ENCODE measurements at regions not wholly inside any gene's neighbourhood (a gene's known extent, or its start where the extent isn't known, plus 50 kb on each side); places are given as distances from the start of the nearest gene placed in this dataset.

- H3K36me3 Mint-ChIP-seq (ENCODE audit: insufficient read depth, unreplicated experiment): no peaks in the 10 kb centered on the region
- ChIA-PET CTCF (interaction anchor here (0.6 to 2.6 kb wide), 4 partner anchors 26 to 206 kb away, joined by 3 to 10 read pairs (median 6); no protein-coding TSS in a partner anchor), POLR2A (no interaction called here)
- H3K4me1 Mint-ChIP-seq (ENCODE audit: insufficient read depth, unreplicated experiment): no peaks in the 10 kb centered on the region
- TF ChIP-seq CTCF (IDR thresholded peaks at IDR 0.05; ENCODE audit: unreplicated experiment): peak; percentile 28
- no peak for DNase-seq (ENCODE audit: unreplicated experiment)
- H3K27me3 Mint-ChIP-seq (ENCODE audit: insufficient read depth, unreplicated experiment): peaks cover 58% of the 10 kb centered on the region
- H3K27ac Mint-ChIP-seq (ENCODE audit: low read depth, unreplicated experiment): no peak overlapping the region
- intact Hi-C loops (cut with micrococcal nuclease): no loop called here
- H3K4me3 Mint-ChIP-seq (ENCODE audit: unreplicated experiment): no peak overlapping the region
- H3K9me3 Mint-ChIP-seq (ENCODE audit: unreplicated experiment): no peaks in the 10 kb centered on the region
- no TSS peak for BruUV-seq (replicated peaks)
These were observed 118.0 kb upstream of the CRHR1 start for GRCh38 chr17:45666046-45666600.

GRCh38 chr17:45666641-45667040, 117.5 kb upstream of the CRHR1 start:
- H3K36me3 Mint-ChIP-seq (ENCODE audit: insufficient read depth, unreplicated experiment): no peaks in the 10 kb centered on the region
- H3K4me1 Mint-ChIP-seq (ENCODE audit: insufficient read depth, unreplicated experiment): no peaks in the 10 kb centered on the region
- intact Hi-C loops (cut with micrococcal nuclease): no loop called here
- POLR2A ChIA-PET: no interaction called here
- no peak for TF ChIP-seq CTCF (IDR thresholded peaks at IDR 0.05; ENCODE audit: unreplicated experiment)
- no peak overlapping the region for H3K4me3 Mint-ChIP-seq (ENCODE audit: unreplicated experiment)
- peaks cover 53% of the 10 kb centered on the region for H3K27me3 Mint-ChIP-seq (ENCODE audit: insufficient read depth, unreplicated experiment)
- no peaks in the 10 kb centered on the region for H3K9me3 Mint-ChIP-seq (ENCODE audit: unreplicated experiment)
- no peak overlapping the region for H3K27ac Mint-ChIP-seq (ENCODE audit: low read depth, unreplicated experiment)
- BruUV-seq (replicated peaks): no TSS peak
- DNase-seq (ENCODE audit: unreplicated experiment): no peak
- CTCF ChIA-PET: interaction anchor here (1.2 to 2.6 kb wide), 2 partner anchors 27 to 165 kb away, joined by 4 to 8 read pairs; no protein-coding TSS in a partner anchor

GRCh38 chr17:45667591-45668171, 116.4 kb upstream of the CRHR1 start:
- Mint-ChIP-seq H3K27ac (ENCODE audit: low read depth, unreplicated experiment) (no peak overlapping the region), H3K27me3 (ENCODE audit: insufficient read depth, unreplicated experiment) (peaks cover 43% of the 10 kb centered on the region), H3K4me3 (ENCODE audit: unreplicated experiment) (no peak overlapping the region), H3K36me3 (ENCODE audit: insufficient read depth, unreplicated experiment) (no peaks in the 10 kb centered on the region), H3K9me3 (ENCODE audit: unreplicated experiment) (no peaks in the 10 kb centered on the region), H3K4me1 (ENCODE audit: insufficient read depth, unreplicated experiment) (no peaks in the 10 kb centered on the region)
- no peak for DNase-seq (ENCODE audit: unreplicated experiment)
- BruUV-seq (replicated peaks): no TSS peak
- ChIA-PET CTCF (interaction anchor here (0.6 to 2.6 kb wide), 2 partner anchors 113 to 164 kb away, joined by 3 to 8 read pairs; no protein-coding TSS in a partner anchor), POLR2A (no interaction called here)
- intact Hi-C loops (cut with micrococcal nuclease): no loop called here
- no peak for TF ChIP-seq CTCF (IDR thresholded peaks at IDR 0.05; ENCODE audit: unreplicated experiment)

GRCh38 chr17:45668316-45668715, 115.8 kb upstream of the CRHR1 start:
- CTCF ChIA-PET: interaction anchor here (2.6 kb wide), 1 partner anchor 163 kb away, joined by 8 read pairs; no protein-coding TSS in a partner anchor
- Mint-ChIP-seq H3K36me3 (ENCODE audit: insufficient read depth, unreplicated experiment) (no peaks in the 10 kb centered on the region), H3K27ac (ENCODE audit: low read depth, unreplicated experiment) (no peak overlapping the region), H3K4me3 (ENCODE audit: unreplicated experiment) (no peak overlapping the region), H3K9me3 (ENCODE audit: unreplicated experiment) (no peaks in the 10 kb centered on the region), H3K4me1 (ENCODE audit: insufficient read depth, unreplicated experiment) (no peaks in the 10 kb centered on the region), H3K27me3 (ENCODE audit: insufficient read depth, unreplicated experiment) (peaks cover 36% of the 10 kb centered on the region)
- POLR2A ChIA-PET: no interaction called here
- intact Hi-C loops (cut with micrococcal nuclease): no loop called here
- no peak for DNase-seq (ENCODE audit: unreplicated experiment)
- BruUV-seq (replicated peaks): no TSS peak
- TF ChIP-seq CTCF (IDR thresholded peaks at IDR 0.05; ENCODE audit: unreplicated experiment): no peak

All from MCF 10A (cell line).